Effector CD4-positive, alpha-beta T cell (primary cell): ENCODE measurements at regions not wholly inside any gene's neighbourhood (a gene's known extent, or its start where the extent isn't known, plus 50 kb on each side); places are given as distances from the start of the nearest gene placed in this dataset.
"Not testable (repeated sequence)": the region's sequence is repeated elsewhere in the genome, so short reads cannot be mapped to it uniquely, and the experiment has no call there.

ENCODE experiments used
- DNase-seq: peaks from one replicate; pipeline ENCODE4 v3.0.0-alpha.2; 2020

- DNase-seq = no peak
These were observed 56.3 kb upstream of the NCKAP5 start for GRCh38 chr2:133624551-133624950.

- DNase-seq = no peak
These were observed 59.5 kb upstream of the NCKAP5 start for GRCh38 chr2:133627741-133628140.

GRCh38 chr2:133633309-133633708 lies 65.0 kb upstream of the NCKAP5 start:
- DNase-seq = no peak

- no peak for DNase-seq
These were observed 65.7 kb upstream of the NCKAP5 start for GRCh38 chr2:133633881-133634409.

GRCh38 chr2:133635131-133635530 lies 66.9 kb upstream of the NCKAP5 start:
- DNase-seq = no peak

GRCh38 chr2:133636287-133636686 lies 68.0 kb upstream of the NCKAP5 start:
- no peak for DNase-seq

- no peak for DNase-seq
These were observed 71.8 kb upstream of the NCKAP5 start for GRCh38 chr2:133640103-133640502.

- no peak for DNase-seq
These were observed 73.2 kb upstream of the NCKAP5 start for GRCh38 chr2:133641497-133641896.

- no peak for DNase-seq
These were observed 73.9 kb upstream of the NCKAP5 start for GRCh38 chr2:133641942-133642725.

GRCh38 chr2:133642791-133643191 lies 74.5 kb upstream of the NCKAP5 start:
- no peak for DNase-seq

GRCh38 chr2:133643863-133644262 lies 75.6 kb upstream of the NCKAP5 start:
- no peak for DNase-seq

- DNase-seq = no peak
These were observed 76.6 kb upstream of the NCKAP5 start for GRCh38 chr2:133644846-133645245.

- DNase-seq = not testable (repeated sequence)
These were observed 79.1 kb upstream of the NCKAP5 start for GRCh38 chr2:133647386-133647785.

- no peak for DNase-seq
These were observed 83.6 kb upstream of the NCKAP5 start for GRCh38 chr2:133651861-133652260.

GRCh38 chr2:133652398-133652797 lies 84.1 kb upstream of the NCKAP5 start:
- DNase-seq = no peak

GRCh38 chr2:133653056-133653455 lies 84.8 kb upstream of the NCKAP5 start:
- no peak for DNase-seq

- DNase-seq = no peak
These were observed 86.7 kb upstream of the NCKAP5 start for GRCh38 chr2:133654949-133655348.

- DNase-seq = no peak
These were observed 87.3 kb upstream of the NCKAP5 start for GRCh38 chr2:133655610-133656009.

- DNase-seq = no peak
These were observed 89.3 kb upstream of the NCKAP5 start for GRCh38 chr2:133657591-133657990.

- DNase-seq = no peak
These were observed 90.0 kb upstream of the NCKAP5 start for GRCh38 chr2:133658020-133658903.

- DNase-seq = no peak
These were observed 92.2 kb upstream of the NCKAP5 start for GRCh38 chr2:133660510-133660909.

- DNase-seq = no peak
These were observed 93.1 kb upstream of the NCKAP5 start for GRCh38 chr2:133661392-133661791.

- DNase-seq = no peak
These were observed 98.4 kb upstream of the NCKAP5 start for GRCh38 chr2:133666621-133667020.

GRCh38 chr2:133667085-133667484 lies 98.8 kb upstream of the NCKAP5 start:
- no peak for DNase-seq
